ENCODE measurements at regions not wholly inside any gene's neighbourhood (a gene's known extent, or its start where the extent isn't known, plus 50 kb on each side); places are given as distances from the start of the nearest gene placed in this dataset.
A peak's percentile ranks its signal among the peaks of the same experiment; 100 is the strongest.

GRCh38 chr14:65827520-65827919 is 415.0 kb downstream of the FUT8 start:
- Histone ChIP-seq H3K27ac (no peak overlapping the region), H3K4me1 (peaks cover 0 to 2% (median 0%) of the 10 kb centered on the region in 12 donors), H3K27me3 (peaks cover 0 to 18% (median 0%) of the 10 kb centered on the region in 9 donors), H3K9me3 (no peaks in the 10 kb centered on the region), H3K4me3 (no peak overlapping the region), H3K36me3 (no peaks in the 10 kb centered on the region)
- ATAC-seq (no peak), DNase-seq (no peak)
- 73 to 80% (median 77%) methylated on average over 6 of the region's 6 CpGs for WGBS, 4 donors
- TF ChIP-seq POLR2A (IDR thresholded peaks at IDR 0.05) (no peak), CTCF (IDR thresholded peaks at IDR 0.05) (no peak)
- intact Hi-C loops (cut with DNase I), result loop anchor here in 5 of 10 donors (5.0 to 10.0 kb wide), 6 partner anchors 603 to 843 kb away; partner anchors contain the start of gene FNTB (in 1 of the 5)

DNA sequence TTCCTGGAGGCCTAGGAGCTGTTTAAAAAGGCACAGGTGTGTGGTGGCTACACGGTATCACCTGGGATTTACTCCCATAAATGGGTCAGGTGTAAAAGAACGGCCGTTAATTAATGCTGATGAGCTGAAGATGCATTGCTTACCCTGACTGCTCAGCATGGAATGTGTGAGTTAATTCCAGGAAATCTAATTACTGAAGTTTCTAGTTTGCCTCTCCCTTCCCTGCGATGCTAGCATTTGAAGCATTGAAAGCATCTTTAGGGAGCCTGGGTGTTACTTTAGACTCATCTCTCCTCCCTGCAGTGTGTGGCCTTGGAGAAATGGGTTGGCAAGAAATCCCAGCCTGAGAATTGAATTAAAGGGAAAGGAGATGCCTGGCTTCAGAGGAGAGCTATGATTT is 415.9 kb downstream of the FUT8 start:
- Histone ChIP-seq H3K36me3 (no peaks in the 10 kb centered on the region), H3K27ac (no peak overlapping the region), H3K4me1 (peaks cover 0 to 6% (median 0%) of the 10 kb centered on the region in 12 donors), H3K4me3 (no peak overlapping the region), H3K27me3 (peaks cover 0 to 15% (median 0%) of the 10 kb centered on the region in 9 donors), H3K9me3 (no peaks in the 10 kb centered on the region)
- intact Hi-C loops (cut with DNase I), result loop anchor here in 5 of 10 donors (5.0 to 10.0 kb wide), 6 partner anchors 604 to 844 kb away; partner anchors contain the start of gene FNTB (in 1 of the 5)
- 53 to 72% (median 59%) methylated on average over 4 of the region's 4 CpGs for WGBS, 4 donors
- DNase-seq (no peak), ATAC-seq (no peak)
- TF ChIP-seq CTCF (IDR thresholded peaks at IDR 0.05), result no peak
- no peak for TF ChIP-seq POLR2A (IDR thresholded peaks at IDR 0.05)

DNA sequence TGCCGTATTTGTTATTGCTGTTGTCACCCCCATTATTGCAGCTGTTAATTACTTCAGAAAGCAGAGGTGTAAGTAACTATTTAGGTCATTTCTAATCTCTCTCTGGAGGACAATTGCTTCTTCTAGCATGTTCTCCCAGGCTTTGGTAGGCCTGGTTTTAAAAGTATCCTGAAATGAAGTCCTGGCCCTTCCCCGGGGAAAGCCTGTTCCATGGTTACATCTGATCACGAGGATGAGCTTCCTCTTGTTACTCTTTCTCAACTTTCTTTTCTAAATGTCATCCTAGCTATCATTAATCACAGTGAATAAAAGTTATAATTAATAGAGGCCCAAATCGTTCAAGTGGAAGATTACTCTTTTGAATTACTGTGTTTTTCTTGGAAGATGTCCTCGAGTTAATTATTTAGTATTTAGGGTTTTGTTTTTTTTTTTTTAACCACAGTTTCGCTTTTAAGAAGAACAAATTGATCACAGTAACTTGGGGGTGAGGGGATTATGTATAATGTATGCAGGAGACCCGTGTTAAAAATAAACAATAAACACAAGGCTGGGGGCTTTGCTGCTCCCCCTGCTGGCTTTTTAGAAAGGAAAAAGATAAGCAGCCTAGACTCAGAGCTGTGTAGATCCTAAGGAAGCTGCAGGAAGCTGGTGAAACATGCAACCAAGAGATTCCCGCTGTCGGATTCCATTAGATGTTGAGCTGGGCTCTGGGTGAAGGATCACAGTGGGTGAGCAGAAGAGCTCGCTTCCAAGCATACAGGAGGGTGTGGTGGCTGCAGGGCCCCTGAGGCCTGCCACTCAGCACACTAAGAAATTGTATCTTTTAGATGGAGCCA is 420.1 kb downstream of the FUT8 start:
- DNase-seq (no peak), ATAC-seq (no peak)
- Histone ChIP-seq H3K27me3 (peaks cover 0 to 12% (median 0%) of the 10 kb centered on the region in 9 donors), H3K36me3 (no peaks in the 10 kb centered on the region), H3K4me3 (no peak overlapping the region), H3K9me3 (no peaks in the 10 kb centered on the region), H3K4me1 (peaks cover 0 to 7% (median 0%) of the 10 kb centered on the region in 12 donors), H3K27ac (no peak overlapping the region)
- TF ChIP-seq POLR2A (IDR thresholded peaks at IDR 0.05), result no peak
- peak in 4 of 12 donors; percentile 13 to 34 (median 17) for TF ChIP-seq CTCF (IDR thresholded peaks at IDR 0.05)
- 49 to 58% (median 54%) methylated on average over 10 of the region's 10 CpGs for WGBS, 4 donors
- intact Hi-C loops (cut with DNase I), result no loop called here

GRCh38 chr14:65833267-65833880 is 420.8 kb downstream of the FUT8 start:
- no peak for TF ChIP-seq CTCF (IDR thresholded peaks at IDR 0.05)
- no peak for TF ChIP-seq POLR2A (IDR thresholded peaks at IDR 0.05)
- no peak overlapping the region for H3K27ac ChIP-seq
- peaks cover 0 to 7% (median 0%) of the 10 kb centered on the region in 12 donors for H3K4me1 ChIP-seq
- WGBS, 4 donors, result 76 to 81% (median 77%) methylated on average over 11 of the region's 11 CpGs
- ATAC-seq, result peak in 1 of 4 donors; percentile 42
- DNase-seq, result no peak
- no peak overlapping the region for H3K4me3 ChIP-seq
- H3K27me3 ChIP-seq, result peaks cover 0 to 8% (median 0%) of the 10 kb centered on the region in 9 donors
- H3K9me3 ChIP-seq, result no peaks in the 10 kb centered on the region
- H3K36me3 ChIP-seq, result no peaks in the 10 kb centered on the region
- intact Hi-C loops (cut with DNase I), result no loop called here
